Activated CD4-positive, alpha-beta T cell treated with anti-CD3 and anti-CD28 coated beads, Interleukin-2, Interleukin-6, amounts not matched to agents 100 ng/mL and 50 ng/mL, durations not matched to agents 16 hours and 8 hours (primary cell): ENCODE measurements at regions not wholly inside any gene's neighbourhood (a gene's known extent, or its start where the extent isn't known, plus 50 kb on each side); places are given as distances from the start of the nearest gene placed in this dataset.
A peak's percentile ranks its signal among the peaks of the same experiment; 100 is the strongest.
"Not testable (repeated sequence)": the region's sequence is repeated elsewhere in the genome, so short reads cannot be mapped to it uniquely, and the experiment has no call there.

ENCODE experiments used
- DNase-seq: peaks from one replicate; pipeline ENCODE4 v3.0.0-alpha.2; 2020

- not testable (repeated sequence) for DNase-seq
Observed at GRCh38 chr16:29309601-29310000, 96.9 kb downstream of the NPIPB11 start.

DNA sequence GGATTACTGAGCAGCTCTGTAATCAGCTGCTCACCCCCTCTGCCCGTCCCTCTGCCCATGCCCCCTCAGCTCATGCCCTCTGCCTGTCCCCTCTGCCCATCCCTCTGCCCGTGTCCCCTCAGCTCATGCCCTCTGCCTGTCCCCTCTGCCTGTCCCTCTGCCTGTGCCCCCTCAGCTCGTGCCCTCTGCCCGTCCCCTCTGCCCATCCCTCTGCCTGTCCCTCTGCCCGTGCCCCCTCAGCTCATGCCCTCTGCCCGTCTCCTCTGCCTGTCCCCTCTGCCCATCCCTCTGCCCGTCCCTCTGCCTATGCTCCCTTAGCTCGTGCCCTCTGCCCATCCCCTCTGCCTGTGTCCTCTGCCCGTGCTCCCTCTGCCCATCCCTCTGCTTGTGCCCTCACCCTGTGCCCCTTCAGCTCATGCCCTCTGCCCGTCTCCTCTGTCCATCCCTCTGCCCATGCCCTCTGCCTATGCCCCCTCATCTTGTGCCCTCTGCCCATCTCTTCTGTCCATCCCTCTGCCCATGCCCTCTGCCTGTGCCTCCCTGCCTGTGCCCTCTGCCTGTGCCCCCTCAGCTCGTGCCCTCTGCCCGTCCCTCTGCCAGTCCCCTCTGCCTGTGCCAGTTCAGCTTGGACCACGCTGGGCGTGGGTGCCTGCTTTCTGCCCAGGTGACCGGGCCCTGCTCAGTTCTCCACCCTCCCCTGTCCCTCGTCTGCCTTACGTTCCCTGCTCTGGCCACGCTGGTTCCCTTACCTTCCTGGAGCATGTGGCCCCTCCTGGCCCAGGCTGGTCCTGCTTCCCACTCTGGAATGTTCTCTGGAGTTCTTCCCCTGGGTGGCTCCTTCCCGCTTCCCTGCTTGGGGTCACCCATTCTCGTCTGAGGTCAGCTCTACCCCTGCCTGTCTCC lies 97.6 kb downstream of the NPIPB11 start:
- no peak for DNase-seq

- no peak for DNase-seq
Observed at GRCh38 chr16:29307598-29308507, 98.7 kb downstream of the NPIPB11 start.

GRCh38 chr16:29306943-29307597 lies 99.4 kb downstream of the NPIPB11 start:
- no peak for DNase-seq

- DNase-seq, result no peak
Observed at GRCh38 chr16:29306201-29306600, 100.3 kb downstream of the NPIPB11 start.

- not testable (repeated sequence) for DNase-seq
Observed at GRCh38 chr16:29305018-29305417, 101.5 kb downstream of the NPIPB11 start.

- no peak for DNase-seq
Observed at GRCh38 chr16:29304251-29304650, 102.3 kb downstream of the NPIPB11 start.

DNA sequence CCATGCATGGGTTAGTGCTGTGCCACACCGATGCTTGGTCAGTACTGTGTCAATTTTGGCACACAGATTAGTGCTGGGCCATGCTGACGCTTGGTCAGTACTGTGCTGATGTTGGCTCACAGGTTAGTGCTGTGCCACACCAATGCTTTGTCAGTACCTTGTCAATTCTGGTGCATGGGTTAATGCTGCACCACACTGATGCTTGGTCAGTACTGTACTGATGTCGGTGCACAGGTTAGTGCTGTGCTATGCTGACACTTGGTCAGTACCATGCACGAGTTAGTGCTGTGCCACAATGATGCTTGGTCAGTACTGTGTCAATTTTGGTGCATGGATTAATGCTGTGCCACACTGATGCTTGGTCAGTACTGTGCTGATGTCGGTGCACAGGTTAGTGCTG lies 103.0 kb downstream of the NPIPB11 start:
- no peak for DNase-seq

DNA sequence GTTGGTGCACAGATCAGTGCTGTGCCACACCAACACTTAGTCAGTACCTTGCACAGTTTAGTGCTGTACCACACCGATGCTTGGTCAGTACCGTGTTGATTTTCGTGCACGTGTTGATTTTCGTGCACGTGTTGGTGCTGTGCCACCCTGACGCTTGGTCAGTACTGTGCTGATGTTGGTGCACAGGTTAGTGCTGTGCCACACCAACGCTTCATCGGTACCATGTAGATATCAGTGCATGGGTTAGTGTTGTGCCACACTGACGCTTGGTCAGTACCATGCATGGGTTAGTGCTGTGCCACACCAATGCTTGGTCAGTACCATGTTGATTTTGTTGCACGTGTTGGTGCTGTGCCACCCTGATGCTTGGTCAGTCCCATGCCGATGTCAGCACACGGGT lies 103.5 kb downstream of the NPIPB11 start:
- DNase-seq, result no peak

GRCh38 chr16:29302433-29302832 lies 104.1 kb downstream of the NPIPB11 start:
- DNase-seq, result not testable (repeated sequence)

DNA sequence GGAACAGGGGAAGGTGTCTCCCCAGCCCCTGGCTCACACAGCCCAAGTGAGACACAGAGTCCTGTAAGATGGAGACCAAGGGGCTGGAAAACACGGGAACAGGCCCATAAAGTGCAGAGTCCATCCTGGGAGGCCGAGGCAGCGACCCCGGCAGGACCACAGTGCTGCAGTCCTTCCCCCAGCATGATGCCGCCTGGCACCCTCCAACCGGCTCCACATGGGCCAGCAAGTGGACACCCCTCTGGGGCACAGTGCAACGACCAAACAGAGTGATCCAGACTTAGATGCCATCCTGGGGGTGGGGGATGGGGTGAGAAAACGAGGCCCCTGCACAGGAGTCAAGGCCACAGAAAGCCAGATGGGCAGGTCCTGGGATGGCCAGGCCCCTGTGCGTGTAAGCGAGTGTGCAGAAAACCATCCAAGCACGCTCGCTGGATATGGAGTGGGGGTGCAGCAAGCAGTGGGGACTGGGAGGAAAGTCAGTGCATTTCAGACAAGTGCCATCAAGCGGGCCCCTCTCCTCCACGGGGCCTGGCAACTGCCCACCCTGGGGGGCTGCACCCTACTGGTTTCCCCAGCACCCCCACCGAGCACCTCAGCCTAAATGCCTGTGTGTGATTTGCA lies 104.7 kb downstream of the NPIPB11 start:
- DNase-seq, result not testable (repeated sequence)

DNA sequence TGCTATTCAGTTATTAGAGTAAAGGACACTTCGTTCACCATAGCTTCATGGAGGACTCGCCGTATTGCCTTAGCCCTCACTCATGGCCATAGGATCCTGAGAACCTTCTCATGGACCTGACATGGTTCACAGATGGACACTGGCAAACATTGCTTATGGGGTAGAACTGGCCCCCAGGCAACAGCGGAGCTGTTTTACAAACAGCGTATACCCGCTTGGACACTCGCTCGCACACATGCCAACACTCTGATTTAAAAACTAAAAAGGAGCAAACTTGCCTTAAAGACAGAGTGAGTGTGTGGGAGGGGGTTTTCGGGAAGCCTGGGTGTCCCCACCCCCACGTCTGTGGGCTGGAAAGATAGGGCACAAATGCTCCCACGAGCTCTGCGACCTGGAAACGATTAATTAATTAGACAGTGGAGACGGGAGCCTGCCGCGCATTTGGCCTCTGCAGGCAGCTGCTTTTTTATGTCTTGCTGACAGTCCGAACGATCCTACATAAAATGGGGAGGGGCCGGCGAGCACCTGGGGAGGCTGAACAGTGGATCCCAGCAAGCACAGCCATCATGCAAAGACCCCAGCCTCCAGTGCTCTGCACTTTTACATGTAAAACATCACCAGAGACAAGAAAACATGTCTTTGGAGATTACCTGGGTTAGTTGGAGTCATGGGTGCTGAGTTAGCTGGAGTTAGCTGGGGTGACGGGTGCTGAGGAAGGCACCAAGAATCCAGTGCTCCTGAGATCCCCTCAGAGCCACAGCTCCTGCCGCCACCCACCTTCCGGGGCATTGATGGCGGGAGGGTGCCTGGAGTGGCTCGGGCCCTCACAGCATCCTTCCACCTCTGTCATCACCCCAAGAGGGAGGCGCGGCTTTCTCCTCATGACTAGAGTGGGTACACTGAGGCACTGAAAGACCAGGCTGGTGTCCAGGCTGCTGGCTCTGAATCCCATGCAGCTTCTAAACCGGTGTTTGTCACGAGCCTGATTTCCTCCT lies 105.7 kb downstream of the NPIPB11 start:
- DNase-seq, result not testable (repeated sequence)

DNA sequence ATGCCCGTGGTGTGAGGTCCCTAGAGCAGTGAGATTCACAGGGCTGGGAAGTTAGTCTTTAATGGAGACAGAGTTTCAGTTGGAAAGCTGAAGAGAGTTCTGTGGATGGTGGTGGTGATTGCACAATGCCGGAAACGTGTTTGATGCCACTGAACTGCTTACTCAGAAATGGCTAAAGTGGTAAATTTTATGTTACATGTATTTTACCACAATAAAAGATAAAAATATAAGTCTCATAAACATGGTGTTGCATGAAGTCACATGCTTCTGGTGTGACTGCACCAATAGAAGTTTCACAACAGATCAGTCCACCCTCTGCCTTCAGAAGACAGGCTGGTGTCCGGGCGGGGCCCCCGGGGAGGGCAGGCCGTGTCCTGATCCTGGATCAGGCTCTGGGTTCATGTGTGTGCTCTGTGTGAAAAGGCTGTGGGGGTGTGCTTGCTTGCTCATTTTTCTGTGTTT lies 106.5 kb downstream of the NPIPB11 start:
- DNase-seq, result peak; percentile 11

GRCh38 chr16:29298997-29299396 lies 107.5 kb downstream of the NPIPB11 start:
- DNase-seq, result not testable (repeated sequence)

DNA sequence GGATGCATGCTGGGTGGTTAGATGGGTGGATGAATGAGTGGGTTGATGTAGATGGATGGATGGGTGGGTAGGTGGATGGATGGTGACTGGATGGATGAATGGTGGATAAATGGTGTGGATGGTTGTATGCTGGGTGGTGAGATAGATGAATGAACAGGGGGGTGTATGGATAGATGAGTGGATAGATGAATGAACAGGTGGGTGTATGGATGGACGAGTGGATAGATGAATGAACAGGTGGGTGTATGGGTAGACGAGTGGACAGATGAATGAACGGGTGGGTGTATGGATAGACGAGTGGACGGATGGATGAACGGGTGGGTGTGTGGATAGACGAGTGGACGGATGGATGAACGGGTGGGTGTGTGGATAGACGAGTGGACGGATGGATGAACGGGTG lies 108.2 kb downstream of the NPIPB11 start:
- not testable (repeated sequence) for DNase-seq

- DNase-seq, result not testable (repeated sequence)
Observed at GRCh38 chr16:29297809-29298177, 108.7 kb downstream of the NPIPB11 start.

DNA sequence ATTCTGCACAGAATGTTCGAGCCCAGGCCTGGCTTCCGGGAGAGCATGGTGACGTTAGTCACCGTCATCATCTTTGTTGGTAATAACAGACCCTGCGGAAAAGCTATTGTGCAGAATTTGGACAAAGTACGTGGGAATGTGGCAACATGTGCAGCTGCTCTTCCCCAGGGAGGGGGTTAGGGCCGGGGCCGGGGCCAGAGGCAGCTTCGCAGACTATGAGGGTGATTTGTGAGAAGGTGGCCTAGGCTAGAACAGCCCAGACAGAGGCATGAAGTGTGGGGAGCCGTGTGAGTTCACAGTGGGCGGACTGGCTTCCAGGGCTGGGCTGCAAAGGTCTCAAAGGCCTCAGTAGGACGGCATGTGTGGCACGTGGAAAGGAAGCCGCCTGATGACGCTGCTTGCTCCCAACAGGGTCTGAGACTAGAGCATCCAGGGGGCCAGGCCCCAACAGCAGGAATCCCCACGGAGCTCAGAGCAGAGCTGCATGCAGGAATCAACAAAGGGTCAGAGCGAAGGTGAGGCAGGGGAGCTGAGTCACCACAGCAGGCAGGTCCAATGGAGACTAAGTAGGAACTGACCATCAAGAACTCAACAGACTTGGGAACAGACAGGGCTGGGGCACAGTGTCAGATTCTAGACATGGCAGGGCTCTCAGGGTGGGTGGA lies 109.2 kb downstream of the NPIPB11 start:
- not testable (repeated sequence) for DNase-seq

GRCh38 chr16:29296176-29296575 lies 110.3 kb downstream of the NPIPB11 start:
- DNase-seq, result not testable (repeated sequence)

- DNase-seq, result not testable (repeated sequence)
Observed at GRCh38 chr16:29294951-29295795, 111.3 kb downstream of the NPIPB11 start.
